OCI-LY1 (cell line): ENCODE measurements at regions not wholly inside any gene's neighbourhood (a gene's known extent, or its start where the extent isn't known, plus 50 kb on each side); places are given as distances from the start of the nearest gene placed in this dataset.

Source experiments
- EZH2 ChIP-seq: fragments of 200-600 bp; sonication (generic), shearing (Covaris generic); IDR thresholded peaks from 2 replicates; pipeline ENCODE4 v1.8.0; 2017; ENCODE audit warnings: borderline replicate concordance, mixed run types, mild to moderate bottlenecking, antibody characterized with exemption, low read length, moderate library complexity, mixed read lengths
- TF ChIP-seq, protein P1 (sequence below): fragments of 200-600 bp; sonication (generic), shearing (Covaris generic); IDR thresholded peaks from 2 replicates; pipeline ENCODE4 v1.5.1; 2017; ENCODE audit warnings: mild to moderate bottlenecking, antibody characterized with exemption, low read length, moderate library complexity, mixed read lengths

DNA sequence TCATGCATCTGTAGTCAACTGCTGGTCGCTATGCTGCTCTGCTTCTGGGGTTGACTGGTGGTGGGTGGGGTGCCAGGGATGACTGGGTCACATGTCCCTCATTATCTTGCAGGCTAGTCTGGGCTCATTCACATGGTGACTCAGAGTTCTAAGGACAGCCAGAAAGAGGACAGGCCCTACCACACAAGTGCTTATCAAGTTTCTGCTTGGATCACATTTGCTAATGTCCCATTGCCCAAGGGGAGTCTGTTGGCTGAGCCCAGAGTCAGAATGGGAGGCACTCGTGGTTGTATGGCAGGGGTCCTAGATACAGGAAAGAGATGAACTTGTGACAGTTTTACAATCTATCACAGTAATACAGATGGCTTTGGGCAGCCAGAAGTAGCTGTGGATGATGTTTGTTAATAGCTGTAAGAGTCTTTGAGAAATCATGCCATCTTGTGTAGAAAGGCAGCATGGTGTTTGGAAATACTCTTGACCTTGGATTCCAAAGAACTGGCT, 221.3 kb downstream of the GPAT3 start:
- TF ChIP-seq, protein P1, sequence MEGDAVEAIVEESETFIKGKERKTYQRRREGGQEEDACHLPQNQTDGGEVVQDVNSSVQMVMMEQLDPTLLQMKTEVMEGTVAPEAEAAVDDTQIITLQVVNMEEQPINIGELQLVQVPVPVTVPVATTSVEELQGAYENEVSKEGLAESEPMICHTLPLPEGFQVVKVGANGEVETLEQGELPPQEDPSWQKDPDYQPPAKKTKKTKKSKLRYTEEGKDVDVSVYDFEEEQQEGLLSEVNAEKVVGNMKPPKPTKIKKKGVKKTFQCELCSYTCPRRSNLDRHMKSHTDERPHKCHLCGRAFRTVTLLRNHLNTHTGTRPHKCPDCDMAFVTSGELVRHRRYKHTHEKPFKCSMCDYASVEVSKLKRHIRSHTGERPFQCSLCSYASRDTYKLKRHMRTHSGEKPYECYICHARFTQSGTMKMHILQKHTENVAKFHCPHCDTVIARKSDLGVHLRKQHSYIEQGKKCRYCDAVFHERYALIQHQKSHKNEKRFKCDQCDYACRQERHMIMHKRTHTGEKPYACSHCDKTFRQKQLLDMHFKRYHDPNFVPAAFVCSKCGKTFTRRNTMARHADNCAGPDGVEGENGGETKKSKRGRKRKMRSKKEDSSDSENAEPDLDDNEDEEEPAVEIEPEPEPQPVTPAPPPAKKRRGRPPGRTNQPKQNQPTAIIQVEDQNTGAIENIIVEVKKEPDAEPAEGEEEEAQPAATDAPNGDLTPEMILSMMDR = no peak
- TF ChIP-seq EZH2 = no peak
